Kasumi-1 (cell line): ENCODE measurements at regions not wholly inside any gene's neighbourhood (a gene's known extent, or its start where the extent isn't known, plus 50 kb on each side); places are given as distances from the start of the nearest gene placed in this dataset.
"Not testable (repeated sequence)": the region's sequence is repeated elsewhere in the genome, so short reads cannot be mapped to it uniquely, and the experiment has no call there.

ENCODE experiments used
- DNase-seq, 2 experiments: peaks; one replicate each; lab custom pipeline; 2025; lab: John Stamatoyannopoulos, UW

GRCh38 chr11:119586181-119586580 is 142.8 kb downstream of the NECTIN1 start:
- DNase-seq = no peak

GRCh38 chr11:119585043-119585781 is 143.8 kb downstream of the NECTIN1 start:
- no peak for DNase-seq

GRCh38 chr11:119584193-119585042 is 144.6 kb downstream of the NECTIN1 start:
- peak; percentile 32 to 53 for DNase-seq

GRCh38 chr11:119583585-119583984 is 145.4 kb downstream of the NECTIN1 start:
- no peak for DNase-seq

GRCh38 chr11:119581396-119581795 is 147.6 kb downstream of the NECTIN1 start:
- not testable (repeated sequence) for DNase-seq

- DNase-seq = no peak
Measured at GRCh38 chr11:119580751-119581150, 148.2 kb downstream of the NECTIN1 start.

GRCh38 chr11:119580081-119580480 is 148.9 kb downstream of the NECTIN1 start:
- DNase-seq = no peak

GRCh38 chr11:119578521-119579191 is 150.3 kb downstream of the NECTIN1 start:
- no peak for DNase-seq

GRCh38 chr11:119573858-119574257 is 150.9 kb upstream of the THY1 start:
- peak; percentile 95 to 97 for DNase-seq

- no peak for DNase-seq
Measured at GRCh38 chr11:119572481-119573424, 149.8 kb upstream of the THY1 start.

- no peak for DNase-seq
Measured at GRCh38 chr11:119571311-119571710, 148.3 kb upstream of the THY1 start.

GRCh38 chr11:119567688-119568582 is 145.0 kb upstream of the THY1 start:
- no peak for DNase-seq

GRCh38 chr11:119566319-119566718 is 143.3 kb upstream of the THY1 start:
- no peak for DNase-seq

GRCh38 chr11:119565693-119566092 is 142.7 kb upstream of the THY1 start:
- DNase-seq = not testable (repeated sequence)

GRCh38 chr11:119560961-119561360 is 138.0 kb upstream of the THY1 start:
- DNase-seq = no peak

- DNase-seq = no peak
Measured at GRCh38 chr11:119560291-119560690, 137.3 kb upstream of the THY1 start.

GRCh38 chr11:119552106-119552485 is 129.1 kb upstream of the THY1 start:
- DNase-seq = no peak

GRCh38 chr11:119551420-119552105 is 128.6 kb upstream of the THY1 start:
- DNase-seq = no peak

GRCh38 chr11:119550053-119550752 is 127.2 kb upstream of the THY1 start:
- DNase-seq = no peak
